Activated CD8-positive, alpha-beta memory T cell treated with anti-CD3 and anti-CD28 coated beads, Interleukin-2, amount 10 ng/mL, durations not matched to agents 7 days and 5 days (primary cell): ENCODE measurements at regions not wholly inside any gene's neighbourhood (a gene's known extent, or its start where the extent isn't known, plus 50 kb on each side); places are given as distances from the start of the nearest gene placed in this dataset.
"Not testable (repeated sequence)": the region's sequence is repeated elsewhere in the genome, so short reads cannot be mapped to it uniquely, and the experiment has no call there.

ENCODE experiments used
- ATAC-seq: fragments of 150-1000 bp; cut with Tn5 transposase; one replicate; pipeline ENCODE4 v1.10.0; 2021; ENCODE audit warnings: moderate library complexity
- CTCF ChIA-PET: fragments of 350-600 bp; sonication (Branson Sonifier 250); formaldehyde crosslinking; loops from one replicate; lab custom pipeline; 2021; ENCODE audit warnings: antibody characterized with exemption; lab: Charles Lee
- DNase-seq: peaks from one replicate; pipeline ENCODE4 v3.0.0-alpha.2; 2020
- H3K27ac Mint-ChIP-seq: one replicate; pipeline ENCODE4 v1.8.0; 2021; ENCODE audit warnings: mild to moderate bottlenecking, mixed read lengths
- H3K27me3 Mint-ChIP-seq: one replicate; pipeline ENCODE4 v1.8.0; 2021; ENCODE audit warnings: mixed read lengths
- H3K36me3 Mint-ChIP-seq: one replicate; pipeline ENCODE4 v1.8.0; 2021; ENCODE audit warnings: mild to moderate bottlenecking, mixed read lengths
- H3K4me1 Mint-ChIP-seq: one replicate; pipeline ENCODE4 v1.8.0; 2021; ENCODE audit warnings: mixed read lengths
- H3K4me3 Mint-ChIP-seq: one replicate; pipeline ENCODE4 v1.8.0; 2021; ENCODE audit warnings: mild to moderate bottlenecking, moderate library complexity, mixed read lengths
- H3K9me3 Mint-ChIP-seq: one replicate; pipeline ENCODE4 v1.8.0; 2022; ENCODE audit warnings: low read depth, mixed read lengths

DNA sequence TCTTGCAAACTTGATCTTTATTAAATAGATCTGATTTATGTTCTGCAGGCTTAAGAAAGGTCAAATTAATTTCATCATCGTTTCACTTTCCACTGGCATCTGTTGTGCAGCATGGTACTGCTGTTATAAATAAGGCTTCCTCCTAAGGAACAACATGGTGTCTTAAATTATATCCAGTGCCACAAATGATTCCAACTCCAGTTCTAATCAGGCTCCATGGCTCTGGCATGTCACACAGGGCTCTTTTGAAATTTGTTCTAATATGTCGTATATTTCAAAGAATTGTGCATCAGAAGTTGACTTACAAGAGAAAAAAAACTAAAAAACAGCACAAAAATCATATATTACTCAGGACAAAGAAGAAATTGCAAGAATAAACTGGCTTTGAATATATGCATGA lies 1090.8 kb upstream of the CELF2 start:
- CTCF ChIA-PET: no interaction called here
- peaks cover 7% of the 10 kb centered on the region for H3K9me3 Mint-ChIP-seq
- H3K4me3 Mint-ChIP-seq: no peak overlapping the region
- H3K36me3 Mint-ChIP-seq: no peaks in the 10 kb centered on the region
- H3K4me1 Mint-ChIP-seq: no peaks in the 10 kb centered on the region
- H3K27me3 Mint-ChIP-seq: no peaks in the 10 kb centered on the region
- DNase-seq (no peak), ATAC-seq (no peak)
- H3K27ac Mint-ChIP-seq: no peak overlapping the region

DNA sequence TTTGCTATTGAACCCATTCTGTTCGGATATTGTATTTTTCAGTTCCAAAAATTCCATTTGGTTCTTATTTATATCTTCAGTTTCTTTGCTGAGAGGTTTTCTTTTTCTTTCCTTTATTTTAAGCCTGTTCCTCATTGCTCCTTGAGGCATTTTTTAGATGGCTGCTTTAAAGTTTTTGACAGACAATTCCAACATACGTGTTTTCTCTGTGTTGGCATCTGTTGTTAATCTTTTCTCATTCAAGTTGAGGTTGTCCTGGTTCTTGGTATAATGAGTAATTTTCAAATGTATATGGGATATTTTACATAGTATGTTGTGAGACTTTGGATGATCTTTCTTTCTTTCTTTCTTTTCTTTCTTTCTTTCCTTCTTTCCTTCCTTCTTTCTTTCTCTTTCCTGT lies 1078.0 kb upstream of the CELF2 start:
- DNase-seq (no peak), ATAC-seq (no peak)
- CTCF ChIA-PET: no interaction called here
- Mint-ChIP-seq H3K27ac (no peak overlapping the region), H3K9me3 (peaks cover 2% of the 10 kb centered on the region), H3K27me3 (no peaks in the 10 kb centered on the region), H3K4me1 (no peaks in the 10 kb centered on the region), H3K4me3 (no peak overlapping the region), H3K36me3 (no peaks in the 10 kb centered on the region)

DNA sequence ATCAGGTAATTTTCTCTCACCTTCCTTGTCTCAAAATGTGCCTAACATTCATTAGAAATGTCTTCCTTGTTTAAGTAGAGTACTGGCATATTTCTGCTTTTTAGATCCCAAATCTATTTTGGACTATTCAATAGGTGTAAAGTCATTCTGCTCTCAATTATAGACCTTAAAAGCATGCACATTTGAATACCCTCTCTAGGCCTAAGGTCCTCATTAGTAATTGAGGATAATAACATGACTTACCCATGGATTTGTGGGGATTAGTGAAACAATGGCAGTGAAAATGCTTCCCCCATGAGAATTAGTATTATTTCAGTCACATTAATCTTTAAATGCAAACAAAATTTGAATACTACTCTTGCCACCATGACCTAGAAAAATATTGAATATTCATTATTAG lies 1073.0 kb upstream of the CELF2 start:
- DNase-seq (no peak), ATAC-seq (no peak)
- Mint-ChIP-seq H3K9me3 (peaks cover 7% of the 10 kb centered on the region), H3K4me3 (no peak overlapping the region), H3K27me3 (no peaks in the 10 kb centered on the region), H3K4me1 (no peaks in the 10 kb centered on the region), H3K36me3 (no peaks in the 10 kb centered on the region), H3K27ac (no peak overlapping the region)
- CTCF ChIA-PET: no interaction called here

DNA sequence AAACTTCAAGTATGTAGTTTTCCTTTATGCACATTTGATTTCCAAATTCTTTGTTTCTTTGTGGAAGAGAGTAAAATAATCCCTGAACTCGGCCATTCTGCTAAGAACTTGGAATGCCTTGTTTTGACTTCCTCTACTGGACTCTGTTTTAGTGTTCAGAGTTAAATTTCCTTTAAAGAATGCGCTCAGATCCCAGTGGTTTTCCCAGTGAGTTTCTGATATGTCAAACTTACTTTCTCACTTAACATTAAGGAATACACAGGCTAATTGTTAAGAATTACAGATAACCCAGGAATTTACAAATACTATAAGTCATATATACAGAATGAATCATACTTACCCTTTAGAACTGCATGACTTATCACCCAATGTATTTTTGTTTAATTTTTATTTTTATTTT lies 1067.6 kb upstream of the CELF2 start:
- ATAC-seq (no peak), DNase-seq (no peak)
- no peaks in the 10 kb centered on the region for H3K27me3 Mint-ChIP-seq
- no peaks in the 10 kb centered on the region for H3K4me1 Mint-ChIP-seq
- H3K27ac Mint-ChIP-seq: no peak overlapping the region
- CTCF ChIA-PET: no interaction called here
- H3K36me3 Mint-ChIP-seq: no peaks in the 10 kb centered on the region
- peaks cover 5% of the 10 kb centered on the region for H3K9me3 Mint-ChIP-seq
- no peak overlapping the region for H3K4me3 Mint-ChIP-seq

DNA sequence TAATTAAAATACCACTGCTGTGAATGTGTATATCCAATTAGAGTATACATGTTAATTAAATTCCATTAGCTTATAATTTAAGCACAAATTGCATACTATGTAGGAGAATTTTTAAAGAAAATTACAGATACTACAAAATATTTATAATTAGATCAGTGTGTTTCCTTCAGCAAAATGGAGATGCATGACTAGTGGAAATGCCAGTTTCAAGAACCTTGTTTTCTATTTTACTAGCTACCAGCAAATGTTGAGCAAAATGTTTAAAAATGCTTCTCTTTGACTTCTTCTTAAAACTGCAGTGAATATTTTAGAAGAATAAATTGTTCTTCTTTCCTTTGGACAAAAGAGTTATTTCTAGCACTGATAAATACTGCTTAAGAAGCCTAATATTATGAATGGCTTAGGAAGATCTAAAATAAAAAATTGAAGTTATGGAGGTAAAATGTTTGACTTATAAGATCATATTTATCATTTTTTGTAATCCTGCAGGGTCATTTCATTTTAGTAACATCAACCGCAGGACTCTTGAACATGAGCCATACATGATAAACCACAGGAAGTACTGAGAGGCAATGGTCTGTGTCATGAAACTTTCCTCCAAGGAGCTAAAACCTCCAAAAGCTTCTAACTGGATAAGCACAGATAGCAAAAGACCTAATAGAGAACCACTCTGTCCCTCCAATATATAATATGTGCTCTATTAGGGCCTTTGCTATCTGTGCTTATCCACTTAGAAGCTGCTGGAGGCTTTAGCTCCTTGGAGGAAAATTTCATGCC lies 1066.0 kb upstream of the CELF2 start:
- CTCF ChIA-PET: interaction anchor here (0.6 kb wide), 1 partner anchor 18 kb away, joined by 5 read pairs; no protein-coding TSS in a partner anchor
- DNase-seq: no peak
- Mint-ChIP-seq H3K9me3 (peaks cover 2% of the 10 kb centered on the region), H3K27ac (no peak overlapping the region), H3K36me3 (no peaks in the 10 kb centered on the region), H3K4me1 (no peaks in the 10 kb centered on the region), H3K27me3 (no peaks in the 10 kb centered on the region), H3K4me3 (no peak overlapping the region)
- no peak for ATAC-seq

GRCh38 chr10:9957351-9957750 lies 1060.3 kb upstream of the CELF2 start:
- H3K4me3 Mint-ChIP-seq: no peak overlapping the region
- CTCF ChIA-PET: no interaction called here
- H3K27me3 Mint-ChIP-seq: no peaks in the 10 kb centered on the region
- no peak overlapping the region for H3K27ac Mint-ChIP-seq
- DNase-seq: no peak
- no peaks in the 10 kb centered on the region for H3K9me3 Mint-ChIP-seq
- no peaks in the 10 kb centered on the region for H3K4me1 Mint-ChIP-seq
- ATAC-seq: no peak
- H3K36me3 Mint-ChIP-seq: no peaks in the 10 kb centered on the region

- H3K36me3 Mint-ChIP-seq, DNase-seq, H3K27me3 Mint-ChIP-seq, H3K4me3 Mint-ChIP-seq, H3K27ac Mint-ChIP-seq, H3K9me3 Mint-ChIP-seq, H3K4me1 Mint-ChIP-seq, CTCF ChIA-PET, ATAC-seq: not testable (repeated sequence)
Measured at GRCh38 chr10:9957876-9958275, 1059.8 kb upstream of the CELF2 start.

- no peak overlapping the region for H3K4me3 Mint-ChIP-seq
- no peaks in the 10 kb centered on the region for H3K36me3 Mint-ChIP-seq
- peaks cover 2% of the 10 kb centered on the region for H3K9me3 Mint-ChIP-seq
- H3K27ac Mint-ChIP-seq: no peak overlapping the region
- H3K27me3 Mint-ChIP-seq: no peaks in the 10 kb centered on the region
- no peaks in the 10 kb centered on the region for H3K4me1 Mint-ChIP-seq
- CTCF ChIA-PET: no interaction called here
- ATAC-seq: no peak
- no peak for DNase-seq
Measured at GRCh38 chr10:9965341-9965740, 1052.3 kb upstream of the CELF2 start.

DNA sequence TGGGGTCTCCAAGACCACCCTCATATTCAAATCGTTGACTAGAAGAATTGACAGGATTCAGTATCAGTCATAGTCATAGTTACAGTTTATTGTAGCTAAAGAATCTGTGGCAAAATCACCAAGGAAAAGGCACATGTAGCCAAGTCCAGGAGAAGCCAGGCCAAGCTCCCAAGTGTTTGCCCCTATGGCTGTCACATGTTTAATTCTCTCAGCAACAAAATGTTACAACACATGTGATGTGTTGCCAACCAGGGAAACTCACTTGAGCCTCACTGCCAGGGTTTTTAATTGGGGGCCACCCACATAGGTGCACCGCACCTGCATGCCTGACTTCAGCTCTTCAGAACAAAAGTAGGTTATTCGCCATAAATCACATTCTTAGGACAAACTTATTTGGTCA lies 1030.9 kb upstream of the CELF2 start:
- CTCF ChIA-PET: no interaction called here
- H3K4me3 Mint-ChIP-seq: no peak overlapping the region
- H3K27me3 Mint-ChIP-seq: no peaks in the 10 kb centered on the region
- DNase-seq: no peak
- H3K27ac Mint-ChIP-seq: no peak overlapping the region
- peaks cover 9% of the 10 kb centered on the region for H3K9me3 Mint-ChIP-seq
- no peaks in the 10 kb centered on the region for H3K4me1 Mint-ChIP-seq
- H3K36me3 Mint-ChIP-seq: no peaks in the 10 kb centered on the region
- ATAC-seq: no peak

DNA sequence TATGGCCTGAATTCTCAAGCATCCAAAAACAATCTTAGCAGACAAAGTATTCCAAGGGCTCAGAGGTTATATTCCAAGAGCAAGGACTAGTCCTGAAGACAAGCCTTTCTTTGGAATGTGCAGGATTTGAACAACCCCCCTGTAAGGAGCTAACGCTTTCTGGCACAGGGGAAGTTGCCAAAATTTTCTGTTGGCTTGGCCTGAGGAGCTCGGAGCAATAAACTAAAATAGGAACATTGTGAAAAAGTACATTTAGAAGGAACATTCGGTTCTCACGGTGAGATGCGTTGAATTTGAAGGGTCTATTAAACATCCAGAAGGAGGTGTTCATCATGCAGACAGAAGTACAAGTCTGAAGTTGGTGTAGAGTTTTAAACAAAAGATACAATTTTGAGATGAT lies 1030.5 kb upstream of the CELF2 start:
- H3K9me3 Mint-ChIP-seq: peaks cover 9% of the 10 kb centered on the region
- CTCF ChIA-PET: no interaction called here
- ATAC-seq: no peak
- no peak for DNase-seq
- no peaks in the 10 kb centered on the region for H3K36me3 Mint-ChIP-seq
- no peaks in the 10 kb centered on the region for H3K27me3 Mint-ChIP-seq
- no peak overlapping the region for H3K27ac Mint-ChIP-seq
- no peak overlapping the region for H3K4me3 Mint-ChIP-seq
- no peaks in the 10 kb centered on the region for H3K4me1 Mint-ChIP-seq

- DNase-seq: no peak
- no peak overlapping the region for H3K4me3 Mint-ChIP-seq
- no peak for ATAC-seq
- no peaks in the 10 kb centered on the region for H3K27me3 Mint-ChIP-seq
- no peaks in the 10 kb centered on the region for H3K9me3 Mint-ChIP-seq
- H3K27ac Mint-ChIP-seq: no peak overlapping the region
- CTCF ChIA-PET: no interaction called here
- no peaks in the 10 kb centered on the region for H3K4me1 Mint-ChIP-seq
- no peaks in the 10 kb centered on the region for H3K36me3 Mint-ChIP-seq
Measured at GRCh38 chr10:9992661-9993060, 1025.0 kb upstream of the CELF2 start.

GRCh38 chr10:9994131-9994530 lies 1023.5 kb upstream of the CELF2 start:
- Mint-ChIP-seq H3K36me3 (no peaks in the 10 kb centered on the region), H3K27ac (no peak overlapping the region), H3K4me3 (no peak overlapping the region), H3K9me3 (peaks cover 3% of the 10 kb centered on the region), H3K27me3 (no peaks in the 10 kb centered on the region), H3K4me1 (no peaks in the 10 kb centered on the region)
- DNase-seq (no peak), ATAC-seq (no peak)
- CTCF ChIA-PET: no interaction called here

- CTCF ChIA-PET: no interaction called here
- DNase-seq: no peak
- H3K4me3 Mint-ChIP-seq: no peak overlapping the region
- H3K36me3 Mint-ChIP-seq: no peaks in the 10 kb centered on the region
- H3K4me1 Mint-ChIP-seq: no peaks in the 10 kb centered on the region
- no peak overlapping the region for H3K27ac Mint-ChIP-seq
- peaks cover 3% of the 10 kb centered on the region for H3K9me3 Mint-ChIP-seq
- no peak for ATAC-seq
- H3K27me3 Mint-ChIP-seq: no peaks in the 10 kb centered on the region
Measured at GRCh38 chr10:9999627-10000026, 1018.0 kb upstream of the CELF2 start.

DNA sequence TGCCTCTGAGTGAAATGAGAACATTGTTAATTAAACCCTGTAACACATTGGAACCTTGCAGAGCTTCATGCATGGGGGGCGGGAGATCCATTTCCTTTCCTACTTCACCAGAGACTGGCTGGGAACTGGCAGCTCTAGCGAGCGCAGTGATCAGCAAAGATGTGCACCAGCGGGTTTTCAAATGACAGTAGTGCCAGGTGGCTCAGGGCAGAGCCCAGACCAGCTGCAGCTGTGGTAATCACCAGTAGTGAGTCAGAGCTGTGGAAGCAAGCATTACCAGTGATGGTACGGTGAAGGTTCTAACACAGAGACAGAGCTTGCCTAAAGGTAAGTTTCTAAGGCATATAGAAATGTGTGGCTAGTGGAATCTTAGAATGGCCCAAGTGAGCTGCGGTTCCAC lies 1009.7 kb upstream of the CELF2 start:
- CTCF ChIA-PET: no interaction called here
- Mint-ChIP-seq H3K4me3 (no peak overlapping the region), H3K36me3 (no peaks in the 10 kb centered on the region), H3K27me3 (no peaks in the 10 kb centered on the region), H3K4me1 (no peaks in the 10 kb centered on the region), H3K9me3 (no peaks in the 10 kb centered on the region), H3K27ac (no peak overlapping the region)
- DNase-seq (no peak), ATAC-seq (no peak)

GRCh38 chr10:10010397-10010796 lies 1007.3 kb upstream of the CELF2 start:
- Mint-ChIP-seq H3K4me3 (no peak overlapping the region), H3K4me1 (no peaks in the 10 kb centered on the region), H3K27ac (no peak overlapping the region), H3K9me3 (no peaks in the 10 kb centered on the region), H3K36me3 (no peaks in the 10 kb centered on the region), H3K27me3 (no peaks in the 10 kb centered on the region)
- DNase-seq (no peak), ATAC-seq (no peak)
- CTCF ChIA-PET: no interaction called here
